KMS-11 (cell line): ENCODE measurements at regions not wholly inside any gene's neighbourhood (a gene's known extent, or its start where the extent isn't known, plus 50 kb on each side); places are given as distances from the start of the nearest gene placed in this dataset.

Source experiments
- H2AFZ ChIP-seq: fragments of 200-600 bp; sonication (generic); 2 replicates; pipeline ENCODE4 v1.6.1; 2016; ENCODE audit warnings: antibody characterized with exemption, mixed run types, low read depth
- H3K27ac ChIP-seq: fragments of 200-600 bp; sonication (generic); 2 replicates; pipeline ENCODE4 v1.6.1; 2016; ENCODE audit warnings: mild to moderate bottlenecking, mixed run types
- H3K27me3 ChIP-seq: fragments of 200-600 bp; sonication (generic); 2 replicates; pipeline ENCODE4 v1.6.1; 2017; ENCODE audit warnings: mild to moderate bottlenecking, low read depth, mixed run types, moderate library complexity; ENCODE audit not compliant: insufficient read depth
- H3K36me3 ChIP-seq: fragments of 200-600 bp; sonication (generic); 2 replicates; pipeline ENCODE4 v1.6.1; 2017; ENCODE audit warnings: mild to moderate bottlenecking, mixed run types; ENCODE audit not compliant: insufficient read depth
- H3K4me1 ChIP-seq: fragments of 200-600 bp; sonication (generic); 2 replicates; pipeline ENCODE4 v1.6.1; 2016; ENCODE audit warnings: mild to moderate bottlenecking, low read depth, mixed run types; ENCODE audit not compliant: poor library complexity, severe bottlenecking
- H3K4me2 ChIP-seq: fragments of 200-600 bp; sonication (generic); 2 replicates; pipeline ENCODE4 v1.7.0; 2016; ENCODE audit warnings: mild to moderate bottlenecking, mixed run types
- H3K4me3 ChIP-seq: fragments of 200-600 bp; sonication (generic); IDR thresholded peaks from 2 replicates; pipeline ENCODE4 v1.6.1; 2017; ENCODE audit warnings: low read depth, low read length, mixed read lengths; ENCODE audit not compliant: insufficient read depth
- H3K79me2 ChIP-seq: fragments of 200-600 bp; sonication (generic); 2 replicates; pipeline ENCODE4 v1.6.1; 2016; ENCODE audit warnings: low read depth, mixed run types; ENCODE audit not compliant: insufficient read depth
- H3K9ac ChIP-seq: fragments of 200-600 bp; sonication (generic); 2 replicates; pipeline ENCODE4 v1.6.1; 2016; ENCODE audit warnings: mild to moderate bottlenecking, mixed run types
- H4K20me1 ChIP-seq: fragments of 200-600 bp; sonication (generic); 2 replicates; pipeline ENCODE4 v1.6.1; 2016; ENCODE audit warnings: mild to moderate bottlenecking, mixed run types; ENCODE audit not compliant: insufficient read depth
- TF ChIP-seq, protein P1 (sequence below): fragments of 200-600 bp; sonication (generic); conservative IDR thresholded peaks from 2 replicates; pipeline ENCODE4 v1.6.1; 2017; ENCODE audit warnings: low read depth, mild to moderate bottlenecking, antibody characterized with exemption, low read length, moderate library complexity, mixed read lengths

DNA sequence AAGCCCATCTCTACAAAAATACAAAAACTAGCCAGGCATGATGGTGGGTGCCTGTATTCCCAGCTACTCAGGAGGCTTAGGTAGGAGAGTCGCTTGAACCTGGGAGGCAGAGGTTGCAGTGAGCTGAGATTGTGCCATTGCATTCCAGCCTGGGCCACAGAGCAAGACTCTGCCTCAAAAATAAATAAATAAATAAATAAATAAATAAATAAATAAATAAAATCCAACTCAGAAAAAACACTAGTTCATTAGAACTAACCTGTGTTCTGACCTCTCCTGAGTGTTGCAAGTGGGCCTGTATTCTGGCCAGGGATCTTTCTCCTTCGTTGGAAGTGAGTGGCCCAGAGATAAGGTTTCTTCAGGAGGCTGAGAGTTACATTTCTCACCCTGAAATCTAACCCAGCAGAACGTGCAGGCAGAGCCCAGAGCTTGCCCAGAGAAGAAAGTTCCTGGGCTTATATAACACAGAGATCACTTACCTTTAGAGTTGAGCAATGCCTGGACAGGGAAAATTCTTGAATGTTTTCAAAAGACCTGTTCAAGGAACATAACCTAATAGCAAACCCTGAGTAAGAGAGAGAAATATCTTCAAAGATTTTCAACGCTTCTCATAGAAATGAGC, 583.9 kb downstream of the MCTP2 start:
- H3K36me3 ChIP-seq: no peaks in the 10 kb centered on the region
- no peak overlapping the region for H2AFZ ChIP-seq
- no peaks in the 10 kb centered on the region for H3K79me2 ChIP-seq
- H3K27me3 ChIP-seq: no peaks in the 10 kb centered on the region
- H3K4me2 ChIP-seq: no peak overlapping the region
- H3K9ac ChIP-seq: no peak overlapping the region
- no peaks in the 10 kb centered on the region for H4K20me1 ChIP-seq
- TF ChIP-seq, protein P1, sequence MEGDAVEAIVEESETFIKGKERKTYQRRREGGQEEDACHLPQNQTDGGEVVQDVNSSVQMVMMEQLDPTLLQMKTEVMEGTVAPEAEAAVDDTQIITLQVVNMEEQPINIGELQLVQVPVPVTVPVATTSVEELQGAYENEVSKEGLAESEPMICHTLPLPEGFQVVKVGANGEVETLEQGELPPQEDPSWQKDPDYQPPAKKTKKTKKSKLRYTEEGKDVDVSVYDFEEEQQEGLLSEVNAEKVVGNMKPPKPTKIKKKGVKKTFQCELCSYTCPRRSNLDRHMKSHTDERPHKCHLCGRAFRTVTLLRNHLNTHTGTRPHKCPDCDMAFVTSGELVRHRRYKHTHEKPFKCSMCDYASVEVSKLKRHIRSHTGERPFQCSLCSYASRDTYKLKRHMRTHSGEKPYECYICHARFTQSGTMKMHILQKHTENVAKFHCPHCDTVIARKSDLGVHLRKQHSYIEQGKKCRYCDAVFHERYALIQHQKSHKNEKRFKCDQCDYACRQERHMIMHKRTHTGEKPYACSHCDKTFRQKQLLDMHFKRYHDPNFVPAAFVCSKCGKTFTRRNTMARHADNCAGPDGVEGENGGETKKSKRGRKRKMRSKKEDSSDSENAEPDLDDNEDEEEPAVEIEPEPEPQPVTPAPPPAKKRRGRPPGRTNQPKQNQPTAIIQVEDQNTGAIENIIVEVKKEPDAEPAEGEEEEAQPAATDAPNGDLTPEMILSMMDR: no peak
- H3K4me1 ChIP-seq: no peaks in the 10 kb centered on the region
- no peak overlapping the region for H3K27ac ChIP-seq
- no peak overlapping the region for H3K4me3 ChIP-seq

DNA sequence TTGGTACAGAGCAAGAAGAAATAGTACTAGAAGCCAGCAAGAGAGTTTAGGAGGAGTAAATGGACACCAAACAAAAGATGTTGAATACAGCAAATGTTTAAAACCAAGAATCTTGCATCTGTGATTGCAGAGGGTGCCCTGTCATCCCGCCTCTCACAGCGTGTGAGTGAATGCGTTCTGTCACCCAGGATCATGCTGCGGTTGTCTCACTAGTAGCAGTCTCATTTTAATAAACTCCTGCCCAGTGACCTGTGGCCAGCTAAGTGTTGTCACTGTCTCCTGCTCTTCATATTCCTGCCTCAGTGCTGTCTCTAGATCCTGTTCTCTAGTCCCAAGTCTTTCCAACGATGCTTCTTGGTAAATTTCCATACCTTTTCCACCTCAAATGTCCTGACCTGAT, 584.6 kb downstream of the MCTP2 start:
- no peak overlapping the region for H3K4me3 ChIP-seq
- no peaks in the 10 kb centered on the region for H3K36me3 ChIP-seq
- no peaks in the 10 kb centered on the region for H3K79me2 ChIP-seq
- no peaks in the 10 kb centered on the region for H3K27me3 ChIP-seq
- no peak overlapping the region for H3K27ac ChIP-seq
- TF ChIP-seq, protein P1: no peak
- no peaks in the 10 kb centered on the region for H4K20me1 ChIP-seq
- no peak overlapping the region for H3K4me2 ChIP-seq
- no peak overlapping the region for H2AFZ ChIP-seq
- no peak overlapping the region for H3K9ac ChIP-seq
- no peaks in the 10 kb centered on the region for H3K4me1 ChIP-seq

GRCh38 chr15:94829887-94830884, 598.8 kb downstream of the MCTP2 start:
- H3K4me3 ChIP-seq: no peak overlapping the region
- H3K79me2 ChIP-seq: no peaks in the 10 kb centered on the region
- H3K4me1 ChIP-seq: no peaks in the 10 kb centered on the region
- H3K36me3 ChIP-seq: no peaks in the 10 kb centered on the region
- H3K4me2 ChIP-seq: no peak overlapping the region
- TF ChIP-seq, protein P1: no peak
- H2AFZ ChIP-seq: no peak overlapping the region
- H3K27ac ChIP-seq: no peak overlapping the region
- H3K27me3 ChIP-seq: no peaks in the 10 kb centered on the region
- no peaks in the 10 kb centered on the region for H4K20me1 ChIP-seq
- H3K9ac ChIP-seq: no peak overlapping the region

DNA sequence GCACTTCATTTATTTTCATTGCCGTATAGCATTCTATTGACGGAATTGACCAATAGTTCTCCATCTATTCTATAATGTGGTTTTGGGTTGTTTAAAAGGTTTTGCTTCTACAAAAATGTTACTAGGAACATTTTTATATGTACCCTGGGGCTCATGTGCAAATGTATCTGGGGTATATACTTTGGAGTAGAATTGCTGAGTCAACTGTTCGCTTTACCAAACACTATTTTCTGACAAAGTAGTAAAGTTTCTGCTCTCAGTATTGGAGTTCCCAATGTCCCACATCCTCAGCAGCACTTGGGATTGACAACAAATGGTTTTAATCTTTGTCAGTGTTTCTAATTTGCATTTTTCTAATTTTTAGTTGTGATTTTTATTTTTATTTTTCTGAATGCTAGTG, 602.6 kb downstream of the MCTP2 start:
- Histone ChIP-seq H3K4me3 (no peak overlapping the region), H3K79me2 (no peaks in the 10 kb centered on the region), H3K36me3 (no peaks in the 10 kb centered on the region), H3K4me1 (no peaks in the 10 kb centered on the region), H3K9ac (no peak overlapping the region), H2AFZ (no peak overlapping the region), H3K27ac (no peak overlapping the region), H3K27me3 (no peaks in the 10 kb centered on the region), H3K4me2 (no peak overlapping the region), H4K20me1 (no peaks in the 10 kb centered on the region)
- TF ChIP-seq, protein P1: no peak
